Glomerular endothelial cell (primary cell): ENCODE measurements at regions not wholly inside any gene's neighbourhood (a gene's known extent, or its start where the extent isn't known, plus 50 kb on each side); places are given as distances from the start of the nearest gene placed in this dataset.
"Not testable (repeated sequence)": the region's sequence is repeated elsewhere in the genome, so short reads cannot be mapped to it uniquely, and the experiment has no call there.

Experiments
- DNase-seq: peaks from one replicate; pipeline ENCODE4 v3.0.0-alpha.2; 2011; ENCODE audit warnings: low read depth, low spot score; ENCODE audit errors: extremely low read depth

- DNase-seq = no peak
Observed at GRCh38 chr13:52931539-52932431, 83.3 kb upstream of the PCDH8 start.

GRCh38 chr13:52931131-52931530, 82.7 kb upstream of the PCDH8 start:
- no peak for DNase-seq

GRCh38 chr13:52929846-52930245, 81.4 kb upstream of the PCDH8 start:
- DNase-seq = no peak

- DNase-seq = no peak
Observed at GRCh38 chr13:52926971-52927370, 78.5 kb upstream of the PCDH8 start.

GRCh38 chr13:52925775-52926285, 77.4 kb upstream of the PCDH8 start:
- DNase-seq = no peak

- no peak for DNase-seq
Observed at GRCh38 chr13:52925251-52925650, 76.8 kb upstream of the PCDH8 start.

GRCh38 chr13:52924289-52925148, 76.1 kb upstream of the PCDH8 start:
- DNase-seq = no peak

GRCh38 chr13:52922961-52923360, 74.5 kb upstream of the PCDH8 start:
- DNase-seq = no peak

GRCh38 chr13:52921194-52921593, 72.8 kb upstream of the PCDH8 start:
- DNase-seq = no peak

GRCh38 chr13:52916486-52916990, 68.1 kb upstream of the PCDH8 start:
- DNase-seq = no peak

GRCh38 chr13:52911340-52911739, 62.9 kb upstream of the PCDH8 start:
- no peak for DNase-seq

GRCh38 chr13:52910318-52910717, 61.9 kb upstream of the PCDH8 start:
- not testable (repeated sequence) for DNase-seq

GRCh38 chr13:52906122-52906903, 57.9 kb upstream of the PCDH8 start:
- DNase-seq = no peak

GRCh38 chr13:52905701-52906100, 57.3 kb upstream of the PCDH8 start:
- DNase-seq = no peak

- no peak for DNase-seq
Observed at GRCh38 chr13:52903320-52903719, 54.9 kb upstream of the PCDH8 start.

- no peak for DNase-seq
Observed at GRCh38 chr13:52899206-52899605, 50.8 kb upstream of the PCDH8 start.
